SH-SY5Y (cell line): ENCODE measurements at regions not wholly inside any gene's neighbourhood (a gene's known extent, or its start where the extent isn't known, plus 50 kb on each side); places are given as distances from the start of the nearest gene placed in this dataset.

Experiments
- GATA2 ChIP-seq: IDR thresholded peaks from 2 replicates; pipeline ENCODE4 v1.6.1; 2011; ENCODE audit warnings: mild to moderate bottlenecking, low read depth, low read length
- GATA3 ChIP-seq: IDR thresholded peaks from 2 replicates; pipeline ENCODE4 v1.6.1; 2011; ENCODE audit warnings: low read depth, mild to moderate bottlenecking, low read length, moderate library complexity

GRCh38 chr10:1870491-1870890 is 133.2 kb upstream of the ADARB2 start:
- TF ChIP-seq GATA2 (no peak), GATA3 (no peak)
